SHP77 treated with DMSO at 0.1 percent for 48 hours (cell line): ENCODE measurements at regions not wholly inside any gene's neighbourhood (a gene's known extent, or its start where the extent isn't known, plus 50 kb on each side); places are given as distances from the start of the nearest gene placed in this dataset.
"Not testable (repeated sequence)": the region's sequence is repeated elsewhere in the genome, so short reads cannot be mapped to it uniquely, and the experiment has no call there.

Source experiments
- DNase-seq: peaks from one replicate; lab custom pipeline; 2025; lab: John Stamatoyannopoulos, UW

DNA sequence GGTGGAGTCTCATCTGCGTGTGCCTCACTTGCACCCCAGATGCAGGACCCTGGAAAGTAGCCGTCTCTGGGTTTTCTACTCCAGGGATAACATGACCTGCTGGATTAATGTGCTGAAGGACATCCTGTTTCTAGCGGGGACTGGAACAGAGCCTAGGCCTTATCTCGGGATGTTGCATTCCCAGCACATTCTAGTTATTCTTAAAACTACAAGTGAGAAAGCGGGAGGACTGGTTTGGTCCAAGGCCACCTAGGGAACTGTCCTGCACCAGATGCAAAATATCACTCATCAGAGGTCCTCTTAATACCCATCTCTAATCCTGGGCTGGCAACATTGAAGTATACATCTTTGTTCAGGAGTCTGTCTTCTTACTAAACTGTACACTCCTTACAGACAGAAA lies 179.9 kb downstream of the ZC3H11B start:
- DNase-seq, result no peak

- DNase-seq, result no peak
Measured at GRCh38 chr1:219432191-219432606, 180.7 kb downstream of the ZC3H11B start.

- no peak for DNase-seq
Measured at GRCh38 chr1:219430419-219430818, 182.5 kb downstream of the ZC3H11B start.

DNA sequence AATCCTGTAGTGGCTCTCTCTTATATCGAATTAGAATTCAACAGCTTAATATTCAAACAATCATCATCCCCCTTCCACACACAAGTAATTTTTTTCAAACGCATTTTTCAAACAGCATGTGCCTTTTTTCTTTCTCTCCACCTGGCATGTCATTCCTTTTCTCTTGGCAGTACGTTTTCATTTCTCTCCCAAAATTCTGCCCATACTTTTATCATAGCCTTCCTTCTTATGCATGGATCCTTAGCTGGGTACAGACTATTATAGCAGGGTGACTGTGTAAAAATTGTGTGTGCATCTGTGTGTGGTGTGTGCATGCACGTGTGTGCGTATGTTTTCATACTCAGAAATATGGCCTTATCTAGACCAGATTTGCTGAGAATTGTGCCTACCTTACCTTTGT lies 184.3 kb downstream of the ZC3H11B start:
- no peak for DNase-seq

DNA sequence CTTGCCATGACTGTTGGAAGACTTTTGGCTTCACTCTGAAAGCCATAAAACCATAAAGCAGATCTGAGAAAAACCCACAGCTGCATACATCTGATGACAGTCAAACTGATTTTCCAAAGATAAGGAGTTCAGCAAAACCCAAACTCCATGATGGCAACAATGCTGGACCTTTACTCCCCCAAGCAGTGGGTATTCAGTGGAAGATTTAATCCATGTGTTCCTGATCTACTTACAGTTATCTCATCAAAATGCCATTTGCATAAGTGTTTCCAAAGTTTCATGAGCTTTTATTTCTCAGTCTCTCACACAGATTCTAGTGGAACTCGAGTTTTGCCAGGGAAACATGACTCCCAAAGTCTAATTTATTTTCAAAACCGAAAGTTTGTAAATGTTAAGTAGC lies 184.9 kb downstream of the ZC3H11B start:
- DNase-seq, result no peak

DNA sequence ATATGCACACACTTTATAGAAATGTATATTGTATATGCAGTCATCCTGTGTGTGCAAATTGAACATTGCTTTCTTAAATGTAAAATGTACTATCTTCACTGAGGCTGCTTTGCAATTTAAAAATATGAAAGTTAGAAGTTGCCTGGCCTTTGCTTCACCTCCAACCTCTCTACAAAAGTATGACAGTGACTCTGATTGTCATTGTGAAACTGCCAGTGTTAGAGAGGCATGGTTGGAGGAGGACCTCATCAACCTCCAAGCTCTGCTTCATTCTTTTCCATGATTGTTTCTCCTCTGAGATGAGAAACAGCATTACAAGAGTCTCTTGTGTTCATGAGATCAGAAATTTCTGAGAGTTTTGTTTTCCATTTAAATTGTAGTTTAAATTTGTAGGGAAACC lies 185.5 kb downstream of the ZC3H11B start:
- no peak for DNase-seq

- no peak for DNase-seq
Measured at GRCh38 chr1:219422811-219423598, 189.9 kb downstream of the ZC3H11B start.

GRCh38 chr1:219420913-219421312 lies 192.0 kb downstream of the ZC3H11B start:
- DNase-seq, result no peak

DNA sequence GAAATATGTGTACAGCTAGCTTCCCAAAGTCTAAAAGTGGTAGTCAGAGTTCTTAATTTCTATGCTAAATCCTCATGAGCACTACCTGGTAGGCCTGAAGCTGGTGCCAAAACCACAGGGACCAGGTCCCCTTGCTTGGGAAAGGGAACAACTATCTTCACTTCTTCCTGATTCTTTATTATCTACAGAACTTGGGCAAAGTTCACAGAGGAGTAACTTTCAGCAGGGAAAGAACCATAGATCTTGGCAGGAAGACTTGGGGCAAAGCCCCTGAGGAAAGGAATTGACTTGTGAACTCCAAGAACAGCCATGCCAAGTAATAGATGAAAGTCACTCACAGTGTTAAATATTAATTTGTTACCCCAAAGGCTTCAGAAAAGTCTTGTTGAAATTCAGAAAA lies 193.0 kb downstream of the ZC3H11B start:
- DNase-seq, result no peak

- DNase-seq, result no peak
Measured at GRCh38 chr1:219419065-219419464, 193.8 kb downstream of the ZC3H11B start.

DNA sequence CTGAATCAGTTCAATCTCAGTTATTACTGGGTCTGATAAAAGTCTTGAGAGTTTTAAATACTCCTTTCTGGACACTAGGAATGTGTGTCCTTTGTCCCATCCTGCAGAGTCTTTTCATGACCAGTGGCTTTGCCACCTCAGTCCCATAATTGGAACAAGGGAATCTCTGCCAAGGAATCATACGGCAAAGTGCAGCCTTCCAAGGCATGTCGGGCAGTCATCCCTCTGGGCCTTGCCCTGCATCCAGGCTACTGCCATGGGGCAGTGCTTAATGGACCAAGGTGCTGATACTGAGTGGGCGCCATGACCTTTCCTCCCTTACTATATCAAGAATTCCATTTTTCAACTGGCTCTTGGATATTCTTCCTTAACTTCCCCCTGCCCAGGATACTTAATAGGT lies 195.3 kb downstream of the ZC3H11B start:
- no peak for DNase-seq

DNA sequence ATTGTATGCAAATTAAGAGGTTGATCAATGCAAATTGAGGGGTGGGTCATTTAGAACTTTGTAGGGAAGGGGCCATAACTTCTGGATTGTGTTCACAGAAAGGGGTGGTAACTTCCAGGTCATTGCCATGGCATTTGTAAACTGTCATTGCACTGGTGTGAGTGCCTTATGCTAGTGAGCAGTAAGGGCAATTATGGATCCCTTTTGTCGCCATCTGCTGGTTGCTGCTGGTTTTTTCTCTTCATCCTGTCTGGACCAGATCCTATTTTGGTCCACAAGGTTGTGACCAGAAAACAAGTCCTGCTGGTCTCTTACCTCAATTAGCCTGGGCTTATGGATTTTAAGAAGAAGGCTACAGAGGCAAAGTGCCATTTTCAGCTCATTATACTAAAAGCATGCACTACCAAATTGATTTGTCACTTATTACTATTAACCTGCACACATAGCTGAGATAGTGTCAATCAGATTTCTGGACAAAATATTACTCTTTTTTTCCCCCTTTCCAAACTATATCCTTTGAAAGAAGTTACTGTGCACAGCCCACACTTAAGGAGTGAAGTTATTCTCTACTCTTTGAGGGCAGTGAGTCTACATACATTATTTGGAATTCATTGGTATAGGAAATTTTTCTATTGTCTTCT lies 196.2 kb downstream of the ZC3H11B start:
- peak; percentile 6 for DNase-seq

DNA sequence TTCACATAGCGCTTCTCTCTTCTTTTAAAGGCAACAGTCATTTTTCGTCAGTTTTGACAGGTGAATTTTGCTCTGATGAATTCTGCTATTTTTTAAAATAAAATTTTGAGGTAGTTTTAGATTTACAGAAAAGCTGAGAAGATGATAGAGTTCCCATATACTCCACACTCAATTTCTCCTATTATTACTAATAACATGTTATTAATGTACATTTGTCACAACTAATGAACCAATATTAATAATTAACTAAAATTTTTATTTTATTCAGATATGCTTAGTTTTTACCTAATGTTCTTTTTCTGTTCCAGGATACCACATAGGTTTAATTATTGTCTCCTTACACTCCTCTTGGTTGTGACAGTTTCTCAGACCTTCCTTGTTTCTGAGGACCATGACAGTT lies 197.0 kb downstream of the ZC3H11B start:
- no peak for DNase-seq

DNA sequence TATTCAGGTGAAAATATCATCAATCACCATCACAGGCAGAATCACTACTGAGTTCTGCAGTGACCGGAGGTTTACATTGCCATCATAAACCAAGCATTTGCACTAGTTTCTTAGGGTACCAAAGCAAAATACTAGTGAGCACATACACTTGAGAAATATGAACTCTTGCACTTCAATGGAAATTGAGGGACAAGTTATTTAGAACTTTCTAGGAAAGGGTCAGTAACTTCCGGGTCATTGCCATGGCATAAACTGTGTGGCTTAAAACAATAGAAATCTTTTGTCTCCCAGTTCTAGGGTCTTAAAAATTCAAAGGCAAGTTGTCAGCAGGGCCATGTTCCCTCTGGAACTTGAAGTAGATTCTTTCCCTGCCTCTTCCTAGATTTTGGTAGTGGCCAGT lies 197.5 kb downstream of the ZC3H11B start:
- DNase-seq, result no peak

GRCh38 chr1:219414250-219414649 lies 198.7 kb downstream of the ZC3H11B start:
- DNase-seq, result no peak

DNA sequence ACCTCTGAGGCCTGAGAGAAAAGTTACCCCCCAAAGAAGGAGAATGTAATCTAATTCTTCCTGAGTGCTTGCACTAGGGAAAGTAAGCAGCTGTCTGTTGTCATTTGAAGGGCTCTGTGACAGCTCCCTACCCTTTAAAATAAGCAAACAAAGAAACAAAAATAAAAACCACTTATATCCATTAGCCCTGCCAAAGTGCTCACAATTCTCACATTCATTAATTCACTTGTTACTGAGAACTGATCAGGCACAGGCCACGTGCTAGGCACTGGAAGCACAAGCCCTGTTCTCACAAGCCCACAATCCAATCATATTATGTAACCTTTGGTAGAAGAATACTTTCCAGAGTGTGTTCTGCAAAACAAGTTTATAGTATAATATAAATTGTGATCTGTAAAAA lies 199.4 kb downstream of the ZC3H11B start:
- DNase-seq, result no peak

DNA sequence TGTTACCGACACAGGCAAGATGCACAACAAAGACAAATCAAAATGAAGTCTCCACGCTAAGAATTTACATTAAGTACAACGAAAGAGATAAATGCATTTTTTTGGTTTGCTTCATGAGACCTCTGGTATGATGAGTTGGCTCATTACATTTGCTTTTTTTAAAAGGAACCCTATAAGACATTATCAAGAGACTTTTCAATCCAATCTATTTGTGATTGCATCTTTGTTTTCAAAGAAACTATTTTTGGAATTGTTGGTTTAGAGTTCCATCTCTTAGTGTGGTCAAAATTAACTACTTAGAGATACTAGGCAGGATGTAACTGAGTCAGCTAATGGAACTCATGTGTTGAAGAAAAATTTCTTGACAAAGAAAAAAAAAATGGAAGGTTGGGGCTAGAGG lies 200.1 kb downstream of the ZC3H11B start:
- no peak for DNase-seq

DNA sequence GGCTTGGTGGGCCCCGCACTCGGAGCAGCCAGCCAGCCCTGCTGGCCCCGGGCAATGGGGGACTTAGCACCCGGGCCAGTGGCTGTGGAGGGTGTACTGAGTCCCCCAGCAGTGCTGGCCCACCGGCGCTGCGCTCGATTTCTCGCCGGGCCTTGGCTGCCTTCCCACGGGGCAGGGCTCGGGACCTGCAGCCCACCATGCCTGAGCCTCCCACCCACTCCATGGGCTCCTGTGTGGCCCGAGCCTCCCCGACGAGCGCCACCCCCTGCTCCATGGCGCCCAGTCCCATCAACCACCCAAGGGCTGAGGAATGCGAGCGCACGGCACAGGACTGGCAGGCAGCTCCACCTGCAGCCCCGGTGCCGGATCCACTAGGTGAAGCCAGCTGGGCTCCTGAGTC lies 202.2 kb downstream of the ZC3H11B start:
- DNase-seq, result not testable (repeated sequence)

- DNase-seq, result no peak
Measured at GRCh38 chr1:219405531-219406331, 207.2 kb downstream of the ZC3H11B start.

DNA sequence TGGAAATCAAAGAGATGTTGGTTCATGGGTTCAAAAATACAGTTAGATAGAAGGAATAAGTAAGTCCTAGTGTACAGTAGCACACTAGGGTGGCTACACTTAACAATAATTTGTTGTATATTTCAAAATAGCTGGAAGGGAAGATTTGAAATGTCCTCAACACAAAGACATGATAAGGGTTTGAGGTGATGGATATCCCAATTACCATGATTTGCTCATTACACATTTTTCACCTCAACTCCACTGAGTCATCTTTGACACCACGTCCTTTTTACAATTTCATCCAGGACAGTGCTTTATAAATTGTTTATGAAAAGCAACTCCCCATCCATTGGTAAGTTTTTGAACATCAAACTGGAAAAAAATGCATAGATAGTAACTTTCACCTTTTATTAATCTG lies 208.3 kb downstream of the ZC3H11B start:
- no peak for DNase-seq

DNA sequence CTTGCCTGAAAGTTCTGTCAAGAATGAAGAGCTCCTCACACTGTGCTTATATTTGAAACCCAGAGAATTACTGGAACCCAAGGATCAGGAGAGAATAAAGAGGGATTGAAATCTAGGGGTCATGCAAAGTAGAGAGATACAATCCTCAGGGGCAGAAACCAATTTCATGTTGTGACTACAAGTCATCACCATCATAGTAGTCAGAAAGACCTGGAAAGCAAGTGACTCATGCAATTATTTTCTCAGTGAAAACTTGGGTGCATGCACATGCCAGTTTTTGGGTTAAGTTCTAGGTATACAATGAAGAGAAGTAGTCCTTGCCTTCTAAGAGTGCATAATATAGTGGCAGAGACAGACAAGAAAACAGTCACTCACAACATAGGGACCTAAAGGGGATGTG lies 210.0 kb downstream of the ZC3H11B start:
- DNase-seq, result no peak

DNA sequence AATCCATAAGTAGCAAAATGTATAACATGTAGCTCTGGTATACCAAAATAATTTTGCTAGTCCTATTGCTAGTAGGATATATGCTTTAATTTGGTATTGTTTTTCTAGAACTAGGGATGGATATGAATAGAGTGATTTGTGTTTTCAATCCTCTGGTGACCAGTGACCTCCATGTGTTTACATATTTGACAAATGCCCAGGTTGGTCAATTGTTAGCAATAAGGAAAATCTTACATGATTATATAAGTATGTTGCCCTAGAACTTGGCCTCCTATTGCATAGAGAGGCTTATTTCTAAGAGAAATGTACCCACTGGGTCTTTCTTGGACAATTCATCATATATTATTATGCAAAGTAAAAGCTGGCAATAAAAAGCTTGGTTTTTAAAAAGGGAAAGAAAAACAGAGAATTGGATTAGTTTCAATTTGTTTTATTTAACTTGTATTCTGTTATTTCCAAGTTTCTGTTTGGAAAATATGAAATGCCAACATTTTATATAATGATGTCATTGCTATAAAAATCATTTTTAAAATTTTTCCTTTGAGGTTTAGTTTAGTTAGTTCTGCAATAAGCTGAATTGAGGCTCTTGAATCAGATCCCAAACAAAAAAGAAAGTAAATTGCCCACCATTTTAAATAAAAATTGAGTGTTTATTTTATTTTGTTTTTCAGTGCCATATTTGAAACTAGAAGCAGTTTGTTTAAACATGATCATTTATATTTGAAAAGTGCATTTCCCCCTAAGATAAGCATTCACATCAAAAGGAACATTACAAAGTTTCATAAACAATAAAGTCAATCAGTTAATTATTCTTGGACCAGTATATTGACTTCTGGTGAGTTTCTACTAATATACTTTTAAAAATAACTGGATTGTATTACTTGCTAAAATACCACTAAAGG lies 210.9 kb downstream of the ZC3H11B start:
- no peak for DNase-seq
